GM23338 (cell line): ENCODE measurements at regions not wholly inside any gene's neighbourhood (a gene's known extent, or its start where the extent isn't known, plus 50 kb on each side); places are given as distances from the start of the nearest gene placed in this dataset.

Experiments
- CREB1 ChIP-seq: fragments of 250-450 bp; sonication (Bioruptor Pico); IDR thresholded peaks from 2 replicates; pipeline ENCODE4 v1.5.0; 2020; ENCODE audit warnings: low read depth, mild to moderate bottlenecking, moderate library complexity
- EZH2 ChIP-seq: fragments of 200-600 bp; sonication (generic); IDR thresholded peaks from one replicate; pipeline ENCODE4 v1.8.0; 2017; ENCODE audit warnings: antibody characterized with exemption, mild to moderate bottlenecking, low read depth; ENCODE audit not compliant: unreplicated experiment
- EZH2phosphoT487 ChIP-seq: fragments of 200-600 bp; sonication (generic); IDR thresholded peaks from one replicate; pipeline ENCODE4 v1.8.1; 2018; ENCODE audit warnings: antibody characterized with exemption; ENCODE audit not compliant: unreplicated experiment
- JUNB ChIP-seq: IDR thresholded peaks from one replicate; pipeline ENCODE4 v1.6.1; 2016; ENCODE audit warnings: antibody characterized with exemption; ENCODE audit not compliant: unreplicated experiment
- NANOG ChIP-seq: IDR thresholded peaks from 2 replicates; pipeline ENCODE4 v1.6.1; 2016; ENCODE audit warnings: antibody characterized with exemption, borderline replicate concordance
- POLR2AphosphoS5 ChIP-seq: IDR thresholded peaks from 2 replicates; pipeline ENCODE4 v1.6.1; 2016; ENCODE audit warnings: antibody characterized with exemption, low read depth
- ZNF114 ChIP-seq: fragments of 250-450 bp; sonication (Bioruptor Pico); IDR thresholded peaks from 2 replicates; pipeline ENCODE4 v1.5.0; 2020; ENCODE audit warnings: mild to moderate bottlenecking, moderate library complexity
- TF ChIP-seq, protein P1 (sequence below), 2 experiments: fragments of 200-600 bp in 1 of 2; sonication (generic) in 1 of 2; conservative IDR thresholded peaks; 2 replicates each; pipeline versions ENCODE4 v1.5.1 to v1.6.1; 2016 to 2017; ENCODE audit warnings: antibody characterized with exemption in 2 of 2, low read depth in 2 of 2, mild to moderate bottlenecking in 2 of 2, moderate library complexity in 1 of 2
- TF ChIP-seq, protein P2 (sequence below): IDR thresholded peaks from one replicate; pipeline ENCODE4 v1.6.1; 2018; ENCODE audit warnings: antibody characterized with exemption; ENCODE audit not compliant: unreplicated experiment
- TF ChIP-seq, protein P3 (sequence below): fragments of 250-450 bp; sonication (Bioruptor Pico); IDR thresholded peaks from 2 replicates; pipeline ENCODE4 v1.5.0; 2020; ENCODE audit warnings: mild to moderate bottlenecking, moderate library complexity

DNA sequence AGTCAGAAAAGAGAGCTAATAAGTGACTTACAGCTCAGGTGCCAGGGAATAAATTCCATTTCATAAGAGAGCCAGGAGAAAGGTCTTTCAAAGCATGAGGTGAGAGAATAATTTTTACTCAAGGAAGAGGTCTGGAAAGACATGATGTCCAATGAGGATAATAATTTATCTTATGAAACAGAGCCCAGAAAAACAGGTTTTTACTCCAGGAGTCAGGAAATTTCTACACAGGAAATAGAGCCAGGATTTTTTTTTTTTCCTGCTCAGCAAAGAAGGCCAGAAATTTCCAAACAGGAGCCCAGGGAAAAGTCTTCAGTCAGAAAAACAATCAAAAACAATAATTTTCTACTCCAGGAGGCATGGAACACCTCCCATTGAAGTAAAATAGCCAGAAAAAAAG is 1185.7 kb upstream of the TSPY4 start:
- TF ChIP-seq, protein P1, sequence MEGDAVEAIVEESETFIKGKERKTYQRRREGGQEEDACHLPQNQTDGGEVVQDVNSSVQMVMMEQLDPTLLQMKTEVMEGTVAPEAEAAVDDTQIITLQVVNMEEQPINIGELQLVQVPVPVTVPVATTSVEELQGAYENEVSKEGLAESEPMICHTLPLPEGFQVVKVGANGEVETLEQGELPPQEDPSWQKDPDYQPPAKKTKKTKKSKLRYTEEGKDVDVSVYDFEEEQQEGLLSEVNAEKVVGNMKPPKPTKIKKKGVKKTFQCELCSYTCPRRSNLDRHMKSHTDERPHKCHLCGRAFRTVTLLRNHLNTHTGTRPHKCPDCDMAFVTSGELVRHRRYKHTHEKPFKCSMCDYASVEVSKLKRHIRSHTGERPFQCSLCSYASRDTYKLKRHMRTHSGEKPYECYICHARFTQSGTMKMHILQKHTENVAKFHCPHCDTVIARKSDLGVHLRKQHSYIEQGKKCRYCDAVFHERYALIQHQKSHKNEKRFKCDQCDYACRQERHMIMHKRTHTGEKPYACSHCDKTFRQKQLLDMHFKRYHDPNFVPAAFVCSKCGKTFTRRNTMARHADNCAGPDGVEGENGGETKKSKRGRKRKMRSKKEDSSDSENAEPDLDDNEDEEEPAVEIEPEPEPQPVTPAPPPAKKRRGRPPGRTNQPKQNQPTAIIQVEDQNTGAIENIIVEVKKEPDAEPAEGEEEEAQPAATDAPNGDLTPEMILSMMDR (conservative IDR thresholded peaks at IDR 0.05; ENCODE audit: low read depth in 2 of 2) = no peak
- TF ChIP-seq JUNB (no peak), EZH2 (no peak), POLR2AphosphoS5 (no peak), CREB1 (CRISPR knock-in tag) (no peak), EZH2phosphoT487 (no peak), NANOG (no peak), ZNF114 (CRISPR knock-in tag) (no peak)
- TF ChIP-seq, protein P2, sequence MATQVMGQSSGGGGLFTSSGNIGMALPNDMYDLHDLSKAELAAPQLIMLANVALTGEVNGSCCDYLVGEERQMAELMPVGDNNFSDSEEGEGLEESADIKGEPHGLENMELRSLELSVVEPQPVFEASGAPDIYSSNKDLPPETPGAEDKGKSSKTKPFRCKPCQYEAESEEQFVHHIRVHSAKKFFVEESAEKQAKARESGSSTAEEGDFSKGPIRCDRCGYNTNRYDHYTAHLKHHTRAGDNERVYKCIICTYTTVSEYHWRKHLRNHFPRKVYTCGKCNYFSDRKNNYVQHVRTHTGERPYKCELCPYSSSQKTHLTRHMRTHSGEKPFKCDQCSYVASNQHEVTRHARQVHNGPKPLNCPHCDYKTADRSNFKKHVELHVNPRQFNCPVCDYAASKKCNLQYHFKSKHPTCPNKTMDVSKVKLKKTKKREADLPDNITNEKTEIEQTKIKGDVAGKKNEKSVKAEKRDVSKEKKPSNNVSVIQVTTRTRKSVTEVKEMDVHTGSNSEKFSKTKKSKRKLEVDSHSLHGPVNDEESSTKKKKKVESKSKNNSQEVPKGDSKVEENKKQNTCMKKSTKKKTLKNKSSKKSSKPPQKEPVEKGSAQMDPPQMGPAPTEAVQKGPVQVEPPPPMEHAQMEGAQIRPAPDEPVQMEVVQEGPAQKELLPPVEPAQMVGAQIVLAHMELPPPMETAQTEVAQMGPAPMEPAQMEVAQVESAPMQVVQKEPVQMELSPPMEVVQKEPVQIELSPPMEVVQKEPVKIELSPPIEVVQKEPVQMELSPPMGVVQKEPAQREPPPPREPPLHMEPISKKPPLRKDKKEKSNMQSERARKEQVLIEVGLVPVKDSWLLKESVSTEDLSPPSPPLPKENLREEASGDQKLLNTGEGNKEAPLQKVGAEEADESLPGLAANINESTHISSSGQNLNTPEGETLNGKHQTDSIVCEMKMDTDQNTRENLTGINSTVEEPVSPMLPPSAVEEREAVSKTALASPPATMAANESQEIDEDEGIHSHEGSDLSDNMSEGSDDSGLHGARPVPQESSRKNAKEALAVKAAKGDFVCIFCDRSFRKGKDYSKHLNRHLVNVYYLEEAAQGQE = no peak
- TF ChIP-seq, protein P3, sequence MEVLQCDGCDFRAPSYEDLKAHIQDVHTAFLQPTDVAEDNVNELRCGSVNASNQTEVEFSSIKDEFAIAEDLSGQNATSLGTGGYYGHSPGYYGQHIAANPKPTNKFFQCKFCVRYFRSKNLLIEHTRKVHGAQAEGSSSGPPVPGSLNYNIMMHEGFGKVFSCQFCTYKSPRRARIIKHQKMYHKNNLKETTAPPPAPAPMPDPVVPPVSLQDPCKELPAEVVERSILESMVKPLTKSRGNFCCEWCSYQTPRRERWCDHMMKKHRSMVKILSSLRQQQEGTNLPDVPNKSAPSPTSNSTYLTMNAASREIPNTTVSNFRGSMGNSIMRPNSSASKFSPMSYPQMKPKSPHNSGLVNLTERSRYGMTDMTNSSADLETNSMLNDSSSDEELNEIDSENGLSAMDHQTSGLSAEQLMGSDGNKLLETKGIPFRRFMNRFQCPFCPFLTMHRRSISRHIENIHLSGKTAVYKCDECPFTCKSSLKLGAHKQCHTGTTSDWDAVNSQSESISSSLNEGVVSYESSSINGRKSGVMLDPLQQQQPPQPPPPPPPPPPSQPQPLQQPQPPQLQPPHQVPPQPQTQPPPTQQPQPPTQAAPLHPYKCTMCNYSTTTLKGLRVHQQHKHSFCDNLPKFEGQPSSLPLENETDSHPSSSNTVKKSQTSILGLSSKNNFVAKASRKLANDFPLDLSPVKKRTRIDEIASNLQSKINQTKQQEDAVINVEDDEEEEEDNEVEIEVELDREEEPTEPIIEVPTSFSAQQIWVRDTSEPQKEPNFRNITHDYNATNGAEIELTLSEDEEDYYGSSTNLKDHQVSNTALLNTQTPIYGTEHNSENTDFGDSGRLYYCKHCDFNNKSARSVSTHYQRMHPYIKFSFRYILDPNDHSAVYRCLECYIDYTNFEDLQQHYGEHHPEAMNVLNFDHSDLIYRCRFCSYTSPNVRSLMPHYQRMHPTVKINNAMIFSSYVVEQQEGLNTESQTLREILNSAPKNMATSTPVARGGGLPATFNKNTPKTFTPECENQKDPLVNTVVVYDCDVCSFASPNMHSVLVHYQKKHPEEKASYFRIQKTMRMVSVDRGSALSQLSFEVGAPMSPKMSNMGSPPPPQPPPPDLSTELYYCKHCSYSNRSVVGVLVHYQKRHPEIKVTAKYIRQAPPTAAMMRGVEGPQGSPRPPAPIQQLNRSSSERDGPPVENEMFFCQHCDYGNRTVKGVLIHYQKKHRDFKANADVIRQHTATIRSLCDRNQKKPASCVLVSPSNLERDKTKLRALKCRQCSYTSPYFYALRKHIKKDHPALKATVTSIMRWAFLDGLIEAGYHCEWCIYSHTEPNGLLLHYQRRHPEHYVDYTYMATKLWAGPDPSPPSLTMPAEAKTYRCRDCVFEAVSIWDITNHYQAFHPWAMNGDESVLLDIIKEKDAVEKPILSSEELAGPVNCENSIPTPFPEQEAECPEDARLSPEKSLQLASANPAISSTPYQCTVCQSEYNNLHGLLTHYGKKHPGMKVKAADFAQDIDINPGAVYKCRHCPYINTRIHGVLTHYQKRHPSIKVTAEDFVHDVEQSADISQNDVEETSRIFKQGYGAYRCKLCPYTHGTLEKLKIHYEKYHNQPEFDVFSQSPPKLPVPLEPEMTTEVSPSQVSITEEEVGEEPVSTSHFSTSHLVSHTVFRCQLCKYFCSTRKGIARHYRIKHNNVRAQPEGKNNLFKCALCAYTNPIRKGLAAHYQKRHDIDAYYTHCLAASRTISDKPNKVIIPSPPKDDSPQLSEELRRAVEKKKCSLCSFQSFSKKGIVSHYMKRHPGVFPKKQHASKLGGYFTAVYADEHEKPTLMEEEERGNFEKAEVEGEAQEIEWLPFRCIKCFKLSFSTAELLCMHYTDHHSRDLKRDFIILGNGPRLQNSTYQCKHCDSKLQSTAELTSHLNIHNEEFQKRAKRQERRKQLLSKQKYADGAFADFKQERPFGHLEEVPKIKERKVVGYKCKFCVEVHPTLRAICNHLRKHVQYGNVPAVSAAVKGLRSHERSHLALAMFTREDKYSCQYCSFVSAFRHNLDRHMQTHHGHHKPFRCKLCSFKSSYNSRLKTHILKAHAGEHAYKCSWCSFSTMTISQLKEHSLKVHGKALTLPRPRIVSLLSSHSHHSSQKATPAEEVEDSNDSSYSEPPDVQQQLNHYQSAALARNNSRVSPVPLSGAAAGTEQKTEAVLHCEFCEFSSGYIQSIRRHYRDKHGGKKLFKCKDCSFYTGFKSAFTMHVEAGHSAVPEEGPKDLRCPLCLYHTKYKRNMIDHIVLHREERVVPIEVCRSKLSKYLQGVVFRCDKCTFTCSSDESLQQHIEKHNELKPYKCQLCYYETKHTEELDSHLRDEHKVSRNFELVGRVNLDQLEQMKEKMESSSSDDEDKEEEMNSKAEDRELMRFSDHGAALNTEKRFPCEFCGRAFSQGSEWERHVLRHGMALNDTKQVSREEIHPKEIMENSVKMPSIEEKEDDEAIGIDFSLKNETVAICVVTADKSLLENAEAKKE (CRISPR knock-in tag) = no peak
